Activated effector memory CD4-positive, alpha-beta T cell treated with anti-CD3 and anti-CD28 coated beads, Interleukin-2, amount 50 U/mL, for 16 hours (primary cell): ENCODE measurements at regions not wholly inside any gene's neighbourhood (a gene's known extent, or its start where the extent isn't known, plus 50 kb on each side); places are given as distances from the start of the nearest gene placed in this dataset.

Source experiments
- DNase-seq: peaks from one replicate; pipeline ENCODE4 v3.0.0-alpha.2; 2020

DNA sequence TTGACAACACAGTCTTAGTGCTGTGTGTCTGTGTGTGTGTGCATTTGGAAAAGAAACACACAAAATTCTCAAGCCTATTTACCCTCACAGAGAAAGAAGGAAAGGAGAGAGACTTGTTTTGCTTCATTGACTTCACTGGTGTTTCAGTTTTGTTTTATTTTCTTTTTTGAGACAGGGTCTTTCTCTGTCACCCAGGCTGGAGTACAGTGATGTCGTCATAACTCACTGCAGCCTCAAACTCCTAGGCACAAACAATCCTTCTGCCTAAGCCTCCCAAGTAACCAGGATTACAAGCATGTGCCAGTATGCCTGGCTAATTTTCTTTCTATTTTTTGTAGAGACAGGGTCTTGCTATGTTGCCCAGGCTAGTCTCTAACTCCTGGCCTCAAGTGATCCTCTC is 636.9 kb downstream of the TAFA4 start:
- DNase-seq: no peak

DNA sequence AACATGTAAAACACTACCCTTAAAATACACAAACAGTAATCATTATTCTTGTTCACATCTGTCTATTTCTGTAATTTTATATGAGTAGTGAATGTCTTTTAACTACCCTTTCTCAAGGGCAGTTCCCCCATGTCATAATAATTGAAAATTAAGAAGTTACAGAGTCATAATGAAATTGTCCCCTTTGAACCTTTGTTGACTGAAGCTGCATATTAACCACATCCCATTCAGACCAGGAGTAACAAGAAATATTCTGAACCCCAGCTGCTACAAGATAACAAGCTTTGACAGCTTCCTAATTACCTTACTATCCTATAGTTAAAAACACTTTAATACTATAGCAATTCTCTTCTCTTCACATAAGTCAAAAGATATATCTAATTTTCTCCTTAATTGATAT is 635.9 kb upstream of the SUCLG2 start:
- no peak for DNase-seq

DNA sequence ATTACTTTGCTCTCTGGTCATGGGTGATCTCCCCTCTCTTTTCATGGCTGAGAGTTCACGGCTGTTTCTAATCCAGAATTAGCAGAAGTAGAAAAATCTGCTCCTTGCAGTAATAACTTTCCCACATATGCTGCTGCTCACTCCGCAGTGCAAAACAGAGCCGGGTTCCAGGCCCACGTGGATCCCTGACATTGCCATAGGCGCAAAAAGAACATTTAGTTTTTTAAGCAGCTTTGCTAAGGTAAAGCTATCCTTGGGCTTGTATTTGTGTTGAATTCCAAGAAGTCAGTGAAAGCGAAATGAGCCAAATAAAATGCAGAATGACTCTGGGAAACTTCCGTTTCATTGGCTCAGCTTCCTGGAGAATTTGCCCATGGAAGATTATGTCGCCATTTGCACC is 633.7 kb upstream of the SUCLG2 start:
- no peak for DNase-seq

DNA sequence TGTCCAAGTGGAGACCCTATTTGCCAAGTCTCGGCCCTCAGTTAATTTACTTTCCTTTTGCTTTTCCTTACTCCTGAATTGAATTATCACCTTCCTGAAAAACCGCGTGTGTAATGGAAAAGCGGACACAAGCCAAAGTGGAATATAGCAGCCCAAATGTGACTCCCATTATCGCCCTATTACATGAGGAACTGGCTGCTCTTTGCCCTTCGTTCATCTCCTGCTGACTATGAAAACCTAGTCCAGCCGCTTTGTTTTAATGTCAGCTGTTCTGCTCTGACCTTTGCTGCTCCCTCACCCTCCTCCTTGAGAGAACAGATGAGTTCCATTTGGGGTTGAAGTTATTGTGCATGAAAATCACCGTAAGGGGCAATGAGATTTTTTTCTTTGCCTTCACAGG is 632.7 kb upstream of the SUCLG2 start:
- DNase-seq: no peak

DNA sequence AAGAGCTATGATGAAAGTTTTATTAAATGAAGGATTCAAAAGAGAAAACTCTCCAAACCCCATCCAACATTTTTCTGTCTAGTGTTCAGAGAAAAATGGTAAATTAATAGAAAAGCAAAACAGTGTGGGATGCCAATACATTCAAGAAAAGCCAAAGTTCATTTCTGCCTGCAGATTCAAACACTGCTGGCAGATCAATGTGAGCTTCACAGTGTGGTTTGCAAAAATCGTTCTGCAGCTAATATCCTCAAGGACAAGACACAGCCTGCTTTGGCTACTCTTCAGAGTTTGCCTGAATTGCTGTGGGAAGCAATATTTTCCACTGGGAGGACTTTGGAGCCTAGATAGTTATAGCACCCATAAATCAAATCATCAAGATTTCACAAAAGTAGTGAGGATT is 619.9 kb upstream of the SUCLG2 start:
- no peak for DNase-seq

DNA sequence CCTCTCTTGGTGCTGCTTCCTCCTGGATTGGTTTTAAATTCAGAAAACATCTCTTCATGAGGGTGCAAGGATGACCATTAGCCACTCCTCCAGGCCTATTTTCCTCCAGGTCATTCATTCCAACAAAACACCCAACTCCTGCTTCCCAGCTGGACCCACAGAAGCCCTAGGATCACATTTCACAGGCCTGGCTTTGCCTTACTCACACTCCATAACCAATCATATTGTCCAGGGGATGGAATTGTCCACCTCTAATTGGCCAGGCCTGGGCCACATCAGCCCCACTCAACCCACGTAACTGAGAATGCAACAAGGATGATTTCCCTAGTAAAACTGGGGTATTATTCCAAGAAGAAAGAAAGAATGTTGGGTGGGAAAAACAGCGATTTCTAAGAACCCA is 616.7 kb upstream of the SUCLG2 start:
- no peak for DNase-seq

DNA sequence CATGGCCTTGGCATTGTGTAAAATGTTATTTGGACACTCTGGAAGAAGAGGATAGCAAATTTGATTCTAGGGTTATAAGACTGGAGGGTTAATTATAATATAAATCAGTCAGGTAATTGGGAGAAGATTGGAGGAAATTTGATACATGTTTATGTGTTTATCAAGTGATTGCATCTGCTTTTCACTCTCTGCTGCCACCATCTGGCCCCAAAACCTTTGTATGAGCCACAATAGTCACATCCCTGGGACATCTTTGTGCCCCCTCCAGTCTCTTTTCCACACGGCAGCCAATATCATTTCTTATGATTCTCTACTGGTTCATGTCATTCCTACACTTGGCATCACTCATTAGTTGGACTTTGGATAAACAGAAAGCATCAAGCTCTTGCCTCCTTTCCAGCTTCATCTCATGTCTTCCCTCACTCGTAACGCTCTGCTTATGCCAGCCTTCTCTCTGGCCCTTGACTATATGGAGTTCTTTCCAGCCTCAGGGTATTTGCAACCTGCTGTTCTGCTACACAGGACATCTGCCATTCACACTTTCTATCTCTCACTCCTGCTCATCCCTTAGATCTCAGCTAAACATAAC is 602.3 kb upstream of the SUCLG2 start:
- no peak for DNase-seq

DNA sequence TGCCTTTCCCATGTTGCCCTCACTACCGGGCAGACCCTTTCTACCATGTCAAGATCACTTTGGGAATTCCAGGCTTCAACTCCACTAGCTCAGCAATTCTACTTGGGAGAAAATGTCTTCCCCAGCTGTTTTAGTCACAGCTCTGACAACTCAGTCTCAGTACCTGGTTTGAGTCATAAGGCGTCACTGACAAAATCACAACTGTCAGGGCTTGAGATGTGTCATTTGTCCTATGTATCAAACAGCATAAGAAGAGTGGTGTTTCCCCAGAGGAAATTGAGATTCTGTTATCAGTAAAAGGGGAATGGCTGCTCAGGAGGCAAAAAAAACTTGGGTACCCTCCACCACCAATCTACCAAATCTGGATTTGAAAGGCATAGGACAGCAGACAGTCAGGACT is 594.9 kb upstream of the SUCLG2 start:
- no peak for DNase-seq

DNA sequence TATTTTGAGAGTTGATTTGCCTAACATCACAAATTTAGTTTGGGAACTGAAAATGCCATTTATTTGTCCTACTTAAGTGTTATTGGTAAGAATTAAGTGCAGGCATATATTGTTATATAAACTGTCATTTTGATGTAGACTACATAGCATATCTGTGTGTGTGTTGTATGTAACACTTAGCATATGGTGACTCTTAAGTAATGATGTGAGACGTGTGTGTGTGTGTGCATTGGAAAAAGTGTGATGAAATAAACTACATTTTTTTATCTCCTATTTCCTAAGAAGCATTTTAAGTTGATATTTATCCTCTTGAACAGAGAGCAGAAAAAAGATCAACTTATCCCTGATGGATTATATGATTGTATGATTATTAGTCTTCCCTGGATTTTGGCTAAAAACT is 588.2 kb upstream of the SUCLG2 start:
- no peak for DNase-seq

DNA sequence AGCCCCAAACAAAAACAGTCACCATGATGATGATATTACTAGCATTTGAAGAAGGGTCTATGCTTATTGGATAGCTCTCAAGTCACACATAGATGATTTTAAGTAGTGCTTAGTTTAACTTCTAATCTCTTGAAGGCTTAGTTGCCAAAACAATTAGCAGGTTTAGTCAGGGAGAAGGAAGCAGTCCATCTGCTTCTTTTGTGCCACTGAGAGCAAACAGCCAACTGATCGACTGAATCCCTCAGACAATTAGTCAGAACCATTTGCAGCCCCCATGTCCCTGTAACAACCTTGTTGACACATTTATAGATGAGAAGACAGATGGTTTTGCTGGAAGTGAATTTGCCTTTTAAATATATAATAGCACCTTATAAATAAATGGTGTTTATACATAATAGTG is 585.1 kb upstream of the SUCLG2 start:
- DNase-seq: no peak

DNA sequence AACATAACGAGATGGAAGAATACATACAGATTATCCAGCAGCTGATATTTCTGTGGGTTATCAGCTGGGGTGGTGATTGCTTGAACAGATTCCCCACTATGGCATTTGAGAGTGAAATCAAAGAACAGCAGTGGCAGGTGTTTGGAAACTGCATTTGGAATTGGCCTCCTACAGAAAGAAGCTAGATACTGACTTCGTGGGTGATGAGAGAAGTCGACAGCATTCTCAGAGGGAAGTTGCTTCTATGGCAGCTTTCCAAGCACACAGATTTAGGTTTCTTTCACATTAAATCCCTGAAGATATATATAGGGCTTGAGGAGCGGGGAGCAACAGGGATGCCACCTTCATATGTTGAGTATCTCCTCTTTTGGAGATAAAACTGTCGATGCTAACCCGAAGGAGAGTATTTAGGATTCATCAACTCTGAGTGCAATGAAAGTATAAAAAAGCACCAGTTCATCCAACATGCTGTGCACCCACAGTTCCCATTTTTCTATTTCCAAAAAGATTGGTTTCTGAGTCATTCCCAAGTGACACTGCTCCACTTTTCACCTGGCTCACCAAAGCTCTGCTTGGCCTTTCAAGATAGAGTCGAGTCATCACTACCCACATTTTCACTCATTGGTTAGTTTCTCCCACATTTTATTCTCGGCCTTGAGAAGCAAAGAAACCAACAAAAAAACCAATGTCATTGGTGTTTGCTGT is 579.8 kb upstream of the SUCLG2 start:
- DNase-seq: no peak

DNA sequence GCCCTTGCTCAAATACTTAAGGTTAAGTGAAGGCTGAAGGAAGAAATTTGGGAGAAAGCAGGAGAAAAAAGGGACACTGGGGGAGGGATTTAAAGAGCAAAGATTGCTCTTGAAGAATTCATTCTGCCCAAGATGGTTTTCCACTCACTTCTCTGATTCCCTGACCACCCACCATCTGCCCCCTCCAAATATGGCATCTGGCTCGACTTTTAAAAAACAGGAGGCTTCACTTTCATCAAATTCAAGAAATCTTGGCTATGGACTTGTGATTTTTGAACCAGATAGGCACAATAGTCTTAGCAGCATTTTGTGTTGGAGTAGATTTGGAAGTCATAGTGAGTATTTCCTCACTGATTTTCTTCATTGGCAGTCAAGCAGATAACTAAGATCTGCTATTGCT is 574.4 kb upstream of the SUCLG2 start:
- no peak for DNase-seq

DNA sequence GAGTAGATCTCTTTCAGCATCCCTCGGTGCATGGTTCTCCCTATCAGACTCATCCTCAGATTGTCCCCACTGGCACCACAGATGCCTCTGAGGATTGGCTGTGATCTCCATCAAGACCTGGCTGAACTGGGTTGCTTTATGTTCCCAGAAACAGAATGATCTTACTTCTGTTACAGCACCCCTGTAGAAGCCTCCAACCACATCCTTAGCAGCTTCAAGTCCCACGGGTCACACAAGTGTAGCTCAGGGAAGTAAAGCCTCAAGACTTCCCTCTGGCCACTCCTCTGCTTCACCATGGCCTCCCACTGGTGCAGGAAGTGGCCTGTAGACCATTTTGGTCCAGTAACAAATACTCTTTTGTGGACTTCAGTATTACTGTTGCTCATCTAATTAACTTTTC is 566.4 kb upstream of the SUCLG2 start:
- DNase-seq: no peak

DNA sequence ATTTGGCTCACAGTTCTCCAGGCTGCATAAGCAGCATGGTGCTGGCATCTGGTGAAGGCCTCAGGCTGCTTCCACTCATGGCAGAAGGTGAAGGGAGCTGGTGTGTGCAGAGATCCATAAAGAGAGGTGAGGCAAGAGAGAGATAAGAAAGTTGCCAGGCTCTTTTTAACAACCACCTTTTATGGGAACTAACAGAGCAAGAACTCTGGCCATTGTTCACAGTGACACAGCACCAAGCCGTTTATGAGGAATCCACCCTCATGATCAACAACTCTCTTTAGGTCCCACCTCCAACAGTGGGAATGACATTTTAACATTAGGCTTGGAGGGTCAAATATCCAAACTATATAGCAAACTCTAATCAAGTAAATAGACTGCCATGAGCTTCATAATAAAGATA is 557.2 kb upstream of the SUCLG2 start:
- DNase-seq: no peak

DNA sequence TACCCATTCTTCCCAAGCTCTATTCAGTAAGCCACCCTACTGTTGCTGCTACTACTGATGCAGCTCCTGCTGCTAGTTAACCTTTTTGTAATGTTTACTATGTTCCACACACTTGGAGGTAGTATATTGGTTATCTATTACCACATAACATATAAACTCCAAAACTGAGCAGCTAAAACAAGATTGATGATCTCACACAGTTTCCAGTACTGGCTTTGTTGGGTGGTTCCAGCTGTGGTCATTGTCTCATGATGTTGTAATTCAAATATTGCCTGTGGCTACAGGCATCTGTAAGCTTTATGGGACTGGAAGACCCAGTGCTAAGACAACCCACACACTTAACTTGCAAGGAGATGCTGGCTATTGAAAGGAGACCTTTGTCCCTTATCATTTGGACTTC is 556.2 kb upstream of the SUCLG2 start:
- no peak for DNase-seq

DNA sequence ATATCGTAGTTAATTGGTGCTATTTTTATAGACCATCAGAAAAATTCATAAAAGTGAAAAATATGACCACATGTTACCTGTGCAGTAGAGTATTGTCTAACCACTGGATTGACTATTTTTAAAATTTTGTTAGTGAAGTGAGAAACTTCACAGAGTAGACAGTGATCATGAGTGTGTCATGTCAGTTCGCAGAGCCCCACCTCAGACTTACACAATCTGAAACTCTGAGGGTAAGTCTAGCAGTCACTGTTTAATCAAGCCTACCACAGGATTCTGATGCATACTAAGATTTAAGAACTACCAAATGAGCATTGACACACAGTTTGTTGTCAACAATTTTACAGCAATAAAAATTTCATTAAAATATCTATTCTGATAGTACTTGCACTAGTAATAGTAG is 552.9 kb upstream of the SUCLG2 start:
- no peak for DNase-seq

DNA sequence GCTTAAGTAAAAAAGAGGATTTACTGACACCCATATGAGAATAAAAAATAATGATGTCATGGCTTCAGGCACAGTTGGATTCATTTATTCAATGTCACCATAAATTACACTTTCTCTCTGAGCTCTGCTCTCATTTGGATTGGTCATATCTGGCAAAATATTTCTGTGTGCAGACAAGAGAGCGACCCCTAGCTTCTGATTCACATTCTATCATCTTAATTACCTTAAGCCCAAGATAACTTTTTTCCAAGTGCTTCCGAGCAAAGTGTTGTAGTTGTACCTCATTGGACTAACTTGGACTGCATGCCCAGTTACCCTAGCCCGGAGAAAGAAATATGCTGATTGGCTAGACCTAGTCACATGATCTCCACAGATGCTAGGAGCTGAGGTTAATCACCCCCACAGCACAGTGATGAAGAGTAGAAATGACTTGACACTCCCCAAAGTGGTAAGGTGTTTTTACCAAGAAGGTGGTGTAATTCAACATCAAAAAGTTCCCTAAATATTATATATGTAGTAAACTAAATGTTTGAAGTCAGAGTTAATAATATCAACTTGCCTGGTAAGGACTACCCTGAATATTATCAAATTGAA is 552.2 kb upstream of the SUCLG2 start:
- no peak for DNase-seq

DNA sequence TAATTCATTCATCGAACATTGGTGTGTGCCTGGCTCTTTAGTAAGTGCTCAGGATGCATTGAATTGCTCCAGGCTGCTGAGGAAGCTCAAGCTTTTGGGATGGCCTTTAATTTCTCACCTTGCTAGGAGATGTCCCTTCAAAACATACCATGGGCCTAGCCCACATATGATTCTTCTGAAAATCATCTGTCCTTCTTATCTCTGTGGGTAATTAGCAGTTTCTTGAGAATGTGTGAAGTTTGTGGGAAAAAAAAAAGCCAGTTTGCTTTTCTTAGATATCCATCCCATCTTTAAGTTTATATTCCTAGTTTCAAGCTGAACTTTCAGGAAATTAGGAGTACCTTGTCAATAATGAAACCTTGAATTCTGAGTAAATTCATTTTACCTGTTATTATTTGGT is 532.3 kb upstream of the SUCLG2 start:
- DNase-seq: no peak

DNA sequence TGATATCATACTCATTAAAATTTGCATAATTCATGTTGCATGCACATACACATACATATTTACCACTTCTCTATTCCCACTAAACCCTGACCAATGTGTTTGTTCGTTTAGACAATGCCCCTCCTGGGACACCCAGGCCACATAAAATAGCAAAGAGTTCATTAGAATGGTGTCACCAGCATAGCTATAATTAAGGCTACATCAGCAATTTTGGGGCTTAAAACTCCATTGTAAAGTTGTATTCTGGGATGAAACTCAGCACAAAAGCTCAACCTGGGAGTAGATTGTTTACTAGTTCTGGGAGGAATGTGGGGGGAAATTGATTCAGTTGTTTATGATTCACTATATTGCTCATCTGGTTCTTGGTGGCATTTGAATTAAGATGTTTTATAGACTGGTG is 522.2 kb upstream of the SUCLG2 start:
- DNase-seq: no peak

DNA sequence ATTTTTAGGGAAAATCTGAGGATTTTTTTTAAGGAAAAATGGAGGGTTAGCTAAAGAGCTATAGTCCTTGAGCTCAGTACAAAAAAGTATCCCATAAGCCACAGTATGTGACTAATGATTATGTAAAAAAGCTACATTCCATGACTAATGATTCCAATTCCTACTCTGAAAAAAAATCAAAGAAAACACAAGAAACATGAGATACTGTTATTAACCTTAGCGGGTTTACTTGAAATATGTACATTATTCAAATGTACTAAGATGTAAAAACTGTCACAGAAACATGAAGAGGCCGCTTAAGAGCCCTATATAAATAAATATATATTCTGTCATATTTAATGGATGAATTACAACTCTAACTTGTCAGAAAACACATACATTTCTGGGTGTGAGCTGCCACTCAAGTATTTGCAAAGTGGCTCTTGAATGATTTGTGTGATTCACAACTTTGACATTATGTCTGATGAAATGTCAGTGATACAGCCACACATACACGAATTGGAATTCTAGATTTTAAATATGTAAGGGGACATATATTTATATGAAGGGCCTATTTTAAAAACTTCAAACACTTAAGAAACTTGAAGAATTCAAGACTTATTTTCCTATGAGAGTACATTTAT is 518.7 kb upstream of the SUCLG2 start:
- DNase-seq: no peak

DNA sequence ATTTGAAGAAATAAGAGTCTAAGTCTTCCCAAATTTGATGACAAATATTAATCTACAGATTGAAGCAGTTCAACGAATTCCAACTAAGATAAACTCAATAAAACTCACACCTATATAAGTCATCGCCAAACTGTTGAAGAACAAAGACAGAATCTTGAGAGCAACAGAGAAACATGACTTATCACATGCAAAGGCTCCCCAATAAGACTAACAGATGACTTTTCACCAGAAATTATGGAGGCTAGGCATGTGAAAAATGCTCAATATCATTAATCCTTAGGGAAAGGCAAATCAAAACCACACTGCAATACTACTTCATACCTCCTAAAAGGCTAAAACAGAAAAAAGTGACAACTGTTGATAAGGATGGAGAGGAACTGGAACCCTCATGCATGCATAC is 517.6 kb upstream of the SUCLG2 start:
- DNase-seq: no peak

DNA sequence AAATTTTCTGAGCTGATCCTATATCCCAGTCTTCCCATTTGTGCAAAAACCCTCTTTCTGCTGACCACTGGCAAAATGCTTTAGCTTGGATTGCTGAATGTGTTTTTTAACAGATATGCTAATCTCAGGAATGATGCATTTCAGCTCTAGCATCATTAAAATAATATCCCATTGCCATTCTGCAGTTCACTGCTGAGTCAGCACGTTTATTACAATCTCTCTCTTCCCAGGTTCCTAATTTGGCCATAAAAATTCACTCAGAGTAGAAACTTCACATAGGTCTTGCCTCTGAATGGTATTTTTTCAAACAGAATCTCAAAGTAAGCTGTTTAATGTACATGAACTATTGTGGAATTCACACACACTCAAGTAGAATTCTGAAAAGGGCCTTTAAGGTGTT is 509.6 kb upstream of the SUCLG2 start:
- DNase-seq: no peak

DNA sequence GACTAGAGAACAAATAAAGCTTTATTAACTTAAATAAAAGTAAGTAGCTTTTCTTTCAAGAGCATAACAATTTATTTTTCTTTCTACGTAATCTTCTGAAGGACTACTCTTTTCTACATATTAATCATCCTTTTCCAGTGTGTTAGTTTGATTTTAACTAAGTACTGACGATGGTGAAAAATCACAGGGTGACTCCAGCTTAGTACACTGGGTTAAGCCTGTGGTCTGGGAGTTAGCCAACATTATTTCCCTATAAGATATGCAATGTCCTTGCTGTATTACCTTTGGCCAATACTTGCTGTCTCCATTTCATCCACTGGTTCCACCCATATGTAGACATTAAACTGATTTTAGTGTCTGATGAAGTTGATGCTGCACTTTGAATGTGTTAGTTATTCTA is 508.6 kb upstream of the SUCLG2 start:
- DNase-seq: no peak

DNA sequence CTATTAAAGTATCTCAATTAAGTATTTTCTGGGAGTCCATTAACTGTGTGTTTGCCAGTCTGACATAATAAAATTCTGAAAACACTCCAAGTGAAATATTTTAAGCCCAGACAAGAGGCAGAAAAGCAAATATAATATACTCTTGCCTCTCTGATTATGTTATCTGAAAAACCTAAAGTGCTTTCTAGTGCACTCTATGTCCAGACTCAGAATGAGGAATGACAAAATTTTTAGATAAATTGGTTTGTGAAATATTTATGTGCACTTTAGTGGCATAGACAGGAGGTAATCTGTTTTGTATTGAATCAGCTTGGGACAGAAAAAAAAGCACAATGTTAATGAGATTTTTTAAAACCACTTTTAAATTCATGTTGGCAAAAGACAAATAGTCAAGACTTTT is 508.2 kb upstream of the SUCLG2 start:
- DNase-seq: no peak

DNA sequence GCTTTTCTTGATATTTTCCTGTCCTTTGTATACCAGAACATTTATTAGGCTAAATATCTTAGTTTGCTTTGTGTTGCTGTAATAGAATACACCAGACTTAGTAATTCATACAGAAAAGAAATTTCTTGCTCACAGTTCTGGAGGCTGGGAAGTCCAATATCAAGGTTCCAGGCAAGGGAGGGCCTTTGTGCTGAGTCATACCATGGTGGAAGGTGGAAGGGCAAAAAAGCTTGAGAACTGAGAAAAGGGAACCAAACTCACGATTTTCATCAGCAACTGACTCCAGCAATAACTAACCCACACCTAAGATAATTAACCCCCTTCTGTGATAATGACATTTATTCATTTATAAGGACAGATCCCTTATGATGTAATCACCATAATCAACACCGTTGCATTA is 496.9 kb upstream of the SUCLG2 start:
- no peak for DNase-seq
